Natural killer cell (primary cell): ENCODE measurements at regions not wholly inside any gene's neighbourhood (a gene's known extent, or its start where the extent isn't known, plus 50 kb on each side); places are given as distances from the start of the nearest gene placed in this dataset.

Experiments
- ATAC-seq, 3 donors: fragments of 150-1000 bp in 2 of 3; fragments of 200-7000 bp in 1 of 3; cut with Tn5 transposase; 1 replicate in 1 of 3; 2 replicates in 2 of 3; pipeline ENCODE4 v1.10.0; 2021; ENCODE audit warnings: mild to moderate bottlenecking in 2 of 3, moderate library complexity in 2 of 3
- DNase-seq, 2 donors: peaks; one replicate each; pipeline versions ENCODE4 v3.0.0 to v3.0.0-alpha.2; 2013 to 2021; ENCODE audit warnings: mixed read lengths in 1 of 2
- H3K27ac ChIP-seq: one replicate; pipeline ENCODE4 v1.5.1; 2013; ENCODE audit warnings: mild to moderate bottlenecking, low read length
- H3K27me3 ChIP-seq: one replicate; pipeline ENCODE4 v1.6.1; 2013; ENCODE audit warnings: low read length; ENCODE audit not compliant: control insufficient read depth, insufficient read depth
- H3K36me3 ChIP-seq: one replicate; pipeline ENCODE4 v1.6.1; 2013; ENCODE audit warnings: low read length; ENCODE audit not compliant: control insufficient read depth, insufficient read depth
- H3K4me1 ChIP-seq: one replicate; pipeline ENCODE4 v1.6.1; 2013; ENCODE audit warnings: low read length; ENCODE audit not compliant: control insufficient read depth, insufficient read depth
- H3K4me3 ChIP-seq: one replicate; pipeline ENCODE4 v1.5.1; 2013; ENCODE audit warnings: low read length
- H3K9me3 ChIP-seq: one replicate; pipeline ENCODE4 v1.6.1; 2013; ENCODE audit warnings: low read length; ENCODE audit not compliant: control insufficient read depth, insufficient read depth
- H3K27ac Mint-ChIP-seq, 2 donors: one replicate each; pipeline ENCODE4 v1.8.0; 2022; ENCODE audit warnings: mild to moderate bottlenecking in 2 of 2, mixed read lengths in 2 of 2, moderate library complexity in 1 of 2
- H3K27me3 Mint-ChIP-seq, 2 donors: one replicate each; pipeline ENCODE4 v1.8.0; 2022; ENCODE audit warnings: low read depth in 2 of 2, mixed read lengths in 2 of 2
- H3K36me3 Mint-ChIP-seq: one replicate; pipeline ENCODE4 v1.8.0; 2022; ENCODE audit warnings: mixed read lengths
- H3K4me1 Mint-ChIP-seq, 2 donors: one replicate each; pipeline ENCODE4 v1.8.0; 2022; ENCODE audit warnings: mixed read lengths in 2 of 2
- H3K4me3 Mint-ChIP-seq: one replicate; pipeline ENCODE4 v1.8.0; 2022; ENCODE audit warnings: mild to moderate bottlenecking, moderate library complexity, mixed read lengths
- H3K9me3 Mint-ChIP-seq, 2 donors: one replicate each; pipeline ENCODE4 v1.8.0; 2022; ENCODE audit warnings: mixed read lengths in 2 of 2
- WGBS: methylation state at CpG from one replicate; pipeline ENCODE4 v1.1.7; 2013; ENCODE audit warnings: missing lambda C conversion rate; ENCODE audit not compliant: insufficient coverage; 5-methylcytosine and 5-hydroxymethylcytosine counted together
- intact Hi-C: fragments of 100-400 bp; cut with micrococcal nuclease; formaldehyde crosslinking; loops from one replicate; pipeline ENCODE4 v1.14.2; 2022
- TF ChIP-seq, protein P1 (sequence below): fragments of 200-600 bp; IDR thresholded peaks from one replicate; pipeline ENCODE4 v1.8.0; 2022; ENCODE audit warnings: antibody characterized with exemption

DNA sequence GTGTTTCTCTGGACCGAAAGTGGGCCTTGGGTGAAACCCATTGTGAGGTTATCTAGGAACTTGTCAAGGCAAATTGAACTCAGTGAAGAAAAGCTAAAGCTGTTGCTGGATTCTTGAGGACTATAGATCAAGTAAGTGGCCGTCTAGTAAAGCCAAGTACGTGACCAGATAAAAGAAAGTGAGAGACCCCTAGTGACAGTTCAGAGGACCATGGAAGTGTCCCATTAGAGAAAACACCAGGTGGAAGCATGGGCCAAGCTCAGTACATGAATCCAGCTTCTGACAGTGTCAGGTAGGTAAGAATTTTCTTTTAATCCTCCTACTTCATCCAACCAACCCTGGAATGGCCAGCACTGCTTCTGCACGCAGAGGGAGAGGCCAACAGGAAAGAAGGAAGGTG is 349.3 kb upstream of the RGMA start:
- intact Hi-C loops, result no loop called here
- DNase-seq (no peak), ATAC-seq (no peak)
- peaks cover 3% of the 10 kb centered on the region for H3K27me3 ChIP-seq
- H3K9me3 ChIP-seq, result no peaks in the 10 kb centered on the region
- no peaks in the 10 kb centered on the region for H3K36me3 ChIP-seq
- Mint-ChIP-seq H3K4me3 (no peak overlapping the region), H3K4me1 (no peaks in the 10 kb centered on the region), H3K9me3 (no peaks in the 10 kb centered on the region), H3K27me3 (peaks cover 33 to 53% of the 10 kb centered on the region in 2 donors), H3K27ac (no peak overlapping the region), H3K36me3 (no peaks in the 10 kb centered on the region)
- TF ChIP-seq, protein P1, sequence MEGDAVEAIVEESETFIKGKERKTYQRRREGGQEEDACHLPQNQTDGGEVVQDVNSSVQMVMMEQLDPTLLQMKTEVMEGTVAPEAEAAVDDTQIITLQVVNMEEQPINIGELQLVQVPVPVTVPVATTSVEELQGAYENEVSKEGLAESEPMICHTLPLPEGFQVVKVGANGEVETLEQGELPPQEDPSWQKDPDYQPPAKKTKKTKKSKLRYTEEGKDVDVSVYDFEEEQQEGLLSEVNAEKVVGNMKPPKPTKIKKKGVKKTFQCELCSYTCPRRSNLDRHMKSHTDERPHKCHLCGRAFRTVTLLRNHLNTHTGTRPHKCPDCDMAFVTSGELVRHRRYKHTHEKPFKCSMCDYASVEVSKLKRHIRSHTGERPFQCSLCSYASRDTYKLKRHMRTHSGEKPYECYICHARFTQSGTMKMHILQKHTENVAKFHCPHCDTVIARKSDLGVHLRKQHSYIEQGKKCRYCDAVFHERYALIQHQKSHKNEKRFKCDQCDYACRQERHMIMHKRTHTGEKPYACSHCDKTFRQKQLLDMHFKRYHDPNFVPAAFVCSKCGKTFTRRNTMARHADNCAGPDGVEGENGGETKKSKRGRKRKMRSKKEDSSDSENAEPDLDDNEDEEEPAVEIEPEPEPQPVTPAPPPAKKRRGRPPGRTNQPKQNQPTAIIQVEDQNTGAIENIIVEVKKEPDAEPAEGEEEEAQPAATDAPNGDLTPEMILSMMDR, result no peak
- no peaks in the 10 kb centered on the region for H3K4me1 ChIP-seq
- no peak overlapping the region for H3K27ac ChIP-seq
- H3K4me3 ChIP-seq, result no peak overlapping the region
- WGBS, result 46% methylated on average over 3 of the region's 4 CpGs

DNA sequence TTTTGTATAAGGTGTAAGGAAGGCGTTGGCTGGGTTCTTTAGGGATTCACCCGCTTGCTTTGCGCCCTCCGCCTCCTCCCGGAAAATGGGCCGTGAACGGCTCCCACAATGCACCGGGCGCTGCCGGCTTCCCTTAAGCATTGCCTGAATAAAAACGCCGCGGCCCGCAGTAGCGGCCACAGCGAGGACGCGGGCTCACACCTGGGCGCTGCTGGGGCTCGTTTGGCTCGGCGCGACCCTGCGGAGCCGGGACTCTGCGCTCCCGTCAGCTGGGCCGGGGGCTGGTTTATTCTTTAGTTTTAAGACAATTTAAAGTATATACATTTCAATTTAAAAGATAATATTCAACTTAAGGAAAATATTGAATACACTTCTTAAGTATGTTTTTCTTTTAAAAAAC is 343.5 kb upstream of the RGMA start:
- H3K27ac Mint-ChIP-seq, result no peak overlapping the region
- 85% methylated on average over 18 of the region's 28 CpGs for WGBS
- Histone ChIP-seq H3K36me3 (no peaks in the 10 kb centered on the region), H3K4me3 (no peak overlapping the region), H3K27ac (no peak overlapping the region), H3K4me1 (no peaks in the 10 kb centered on the region), H3K27me3 (no peaks in the 10 kb centered on the region), H3K9me3 (no peaks in the 10 kb centered on the region)
- ATAC-seq (no peak), DNase-seq (no peak)
- no peak overlapping the region for H3K4me3 Mint-ChIP-seq
- H3K4me1 Mint-ChIP-seq, result no peaks in the 10 kb centered on the region
- no peaks in the 10 kb centered on the region for H3K36me3 Mint-ChIP-seq
- TF ChIP-seq, protein P1, result no peak
- H3K9me3 Mint-ChIP-seq, result no peaks in the 10 kb centered on the region
- peaks cover 9 to 14% of the 10 kb centered on the region in 2 donors for H3K27me3 Mint-ChIP-seq
- intact Hi-C loops, result no loop called here

- ATAC-seq, result no peak
- H3K27me3 Mint-ChIP-seq, result peaks cover 8 to 17% of the 10 kb centered on the region in 2 donors
Measured at GRCh38 chr15:93428807-93429351, 339.9 kb upstream of the RGMA start.

More at GRCh38 chr15:93428807-93429351, 339.9 kb upstream of the RGMA start:
- intact Hi-C loops, result no loop called here
- no peaks in the 10 kb centered on the region for H3K9me3 Mint-ChIP-seq
- TF ChIP-seq, protein P1, result no peak
- Histone ChIP-seq H3K27ac (no peak overlapping the region), H3K4me3 (no peak overlapping the region), H3K36me3 (no peaks in the 10 kb centered on the region), H3K9me3 (no peaks in the 10 kb centered on the region), H3K27me3 (no peaks in the 10 kb centered on the region), H3K4me1 (no peaks in the 10 kb centered on the region)
- no peak for DNase-seq
- H3K27ac Mint-ChIP-seq, result no peak overlapping the region
- H3K4me3 Mint-ChIP-seq, result no peak overlapping the region
- 67% methylated on average over 2 of the region's 2 CpGs for WGBS
- H3K36me3 Mint-ChIP-seq, result no peaks in the 10 kb centered on the region
- H3K4me1 Mint-ChIP-seq, result no peaks in the 10 kb centered on the region
